ENCODE measurements at regions not wholly inside any gene's neighbourhood (a gene's known extent, or its start where the extent isn't known, plus 50 kb on each side); places are given as distances from the start of the nearest gene placed in this dataset.

- TF ChIP-seq BCL11A (IDR thresholded peaks at IDR 0.05; ENCODE audit: low read depth in 2 of 2, low read length in 2 of 2): no peak
These were observed 176.3 kb upstream of the PRNP start (continued) for GRCh38 chr20:4509825-4510522.

All from H1 (cell line).